ENCODE measurements at regions not wholly inside any gene's neighbourhood (a gene's known extent, or its start where the extent isn't known, plus 50 kb on each side); places are given as distances from the start of the nearest gene placed in this dataset.

GRCh38 chr6:50289366-50289765, 239.6 kb upstream of the DEFB112 start:
- TF ChIP-seq JUND (IDR thresholded peaks at IDR 0.05; ENCODE audit: low read depth), result no peak
- DNase-seq (ENCODE audit: low read depth in 1 of 2, low spot score in 1 of 2), result no peak

DNA sequence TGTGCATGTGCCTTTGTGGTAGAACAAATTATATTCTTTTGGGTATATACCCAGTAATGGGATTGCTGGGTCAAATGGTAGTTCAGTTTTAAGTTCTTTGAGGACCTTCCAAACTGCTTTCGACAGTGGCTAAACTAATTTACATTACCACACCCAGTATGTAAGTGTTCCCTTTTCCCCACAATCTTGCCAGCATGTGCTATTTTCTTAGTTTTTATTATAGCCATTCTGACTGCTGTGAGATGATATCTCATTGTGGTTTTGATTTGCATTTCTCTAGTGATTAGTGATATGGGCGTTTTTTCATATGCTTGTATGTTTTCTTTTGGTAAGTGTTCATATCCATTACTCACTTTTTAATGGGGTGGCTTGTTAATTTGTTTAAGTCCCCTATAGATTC, 251.6 kb upstream of the DEFB112 start:
- no peak for TF ChIP-seq JUND (IDR thresholded peaks at IDR 0.05; ENCODE audit: low read depth)
- DNase-seq (ENCODE audit: low read depth in 1 of 2, low spot score in 1 of 2), result no peak
- in situ Hi-C loops (cut with HindIII; ENCODE audit: low pct_unique_long_range_greater_than_20kb, low sequenced_read_pairs), result no loop called here

More at GRCh38 chr6:50289366-50289765, 239.6 kb upstream of the DEFB112 start:
- in situ Hi-C loops (cut with HindIII; ENCODE audit: low pct_unique_long_range_greater_than_20kb, low sequenced_read_pairs), result no loop called here

GRCh38 chr6:50305660-50306059, 255.9 kb upstream of the DEFB112 start:
- TF ChIP-seq JUND (IDR thresholded peaks at IDR 0.05; ENCODE audit: low read depth), result no peak
- no peak for DNase-seq (ENCODE audit: low read depth in 1 of 2, low spot score in 1 of 2)
- in situ Hi-C loops (cut with HindIII; ENCODE audit: low pct_unique_long_range_greater_than_20kb, low sequenced_read_pairs), result no loop called here

DNA sequence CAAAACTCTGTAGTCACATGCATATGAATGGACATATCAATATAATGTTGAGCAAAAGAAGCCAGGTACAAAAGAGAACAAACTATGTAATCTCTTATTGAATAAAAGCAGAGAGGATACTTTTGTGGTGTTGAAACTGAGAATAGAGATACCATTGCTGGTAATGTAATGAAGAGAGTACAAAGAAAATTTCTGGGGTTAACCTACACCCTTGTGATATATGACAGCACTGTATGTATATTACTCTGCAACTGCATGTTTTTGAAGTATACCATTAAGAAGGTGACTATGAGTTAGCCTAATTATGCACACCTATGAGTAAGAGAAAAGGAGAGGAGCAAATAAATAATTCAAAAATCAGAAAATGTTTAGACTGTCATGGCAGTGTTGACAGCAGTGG, 268.8 kb upstream of the DEFB112 start:
- no peak for TF ChIP-seq JUND (IDR thresholded peaks at IDR 0.05; ENCODE audit: low read depth)
- no peak for DNase-seq (ENCODE audit: low read depth in 1 of 2, low spot score in 1 of 2)
- in situ Hi-C loops (cut with HindIII; ENCODE audit: low pct_unique_long_range_greater_than_20kb, low sequenced_read_pairs), result no loop called here

- in situ Hi-C loops (cut with HindIII; ENCODE audit: low pct_unique_long_range_greater_than_20kb, low sequenced_read_pairs), result no loop called here
- DNase-seq (ENCODE audit: low read depth in 1 of 2, low spot score in 1 of 2), result no peak
- TF ChIP-seq JUND (IDR thresholded peaks at IDR 0.05; ENCODE audit: low read depth), result no peak
These were observed 280.6 kb upstream of the DEFB112 start for GRCh38 chr6:50330347-50330746.

DNA sequence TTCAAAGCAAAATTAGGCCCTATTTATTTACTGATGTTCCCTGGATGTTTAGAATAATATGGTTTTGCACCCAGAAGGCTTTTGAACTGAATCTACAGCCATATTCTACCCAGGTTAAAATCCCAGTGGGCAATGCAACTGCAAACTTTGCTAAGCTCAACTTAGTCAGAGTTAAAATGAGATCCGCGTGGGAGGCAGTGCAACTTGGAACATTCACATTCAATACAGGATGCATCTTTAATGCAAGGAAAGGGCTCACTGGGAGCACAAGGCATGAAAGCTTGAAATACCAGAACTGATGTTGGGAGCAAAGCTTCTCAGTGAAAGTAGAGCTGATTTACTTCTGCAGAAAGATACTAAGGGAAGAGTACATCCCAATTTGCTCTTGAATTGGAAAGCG, 281.2 kb upstream of the DEFB112 start:
- DNase-seq (ENCODE audit: low read depth in 1 of 2, low spot score in 1 of 2), result no peak
- no peak for TF ChIP-seq JUND (IDR thresholded peaks at IDR 0.05; ENCODE audit: low read depth)
- in situ Hi-C loops (cut with HindIII; ENCODE audit: low pct_unique_long_range_greater_than_20kb, low sequenced_read_pairs), result no loop called here

DNA sequence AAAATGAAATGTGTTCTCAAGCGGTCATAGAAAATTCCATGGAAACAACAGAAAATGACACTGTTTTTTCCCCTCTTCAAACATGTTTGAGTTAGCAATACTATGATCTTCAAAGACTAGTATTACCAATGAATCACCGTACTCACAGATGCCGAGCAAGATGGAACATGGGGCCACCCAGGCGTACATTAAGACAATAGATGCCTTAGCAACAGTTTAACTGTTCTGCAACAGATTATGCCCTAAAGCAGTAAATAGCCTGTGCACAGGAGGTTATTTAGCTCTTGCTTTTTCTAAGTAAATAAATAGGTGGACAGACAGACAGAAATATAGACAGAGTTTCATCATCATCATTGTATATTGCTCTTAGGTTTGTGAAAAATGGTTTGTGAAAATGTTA, 284.0 kb upstream of the DEFB112 start:
- DNase-seq (ENCODE audit: low read depth in 1 of 2, low spot score in 1 of 2), result no peak
- no peak for TF ChIP-seq JUND (IDR thresholded peaks at IDR 0.05; ENCODE audit: low read depth)
- in situ Hi-C loops (cut with HindIII; ENCODE audit: low pct_unique_long_range_greater_than_20kb, low sequenced_read_pairs), result no loop called here

DNA sequence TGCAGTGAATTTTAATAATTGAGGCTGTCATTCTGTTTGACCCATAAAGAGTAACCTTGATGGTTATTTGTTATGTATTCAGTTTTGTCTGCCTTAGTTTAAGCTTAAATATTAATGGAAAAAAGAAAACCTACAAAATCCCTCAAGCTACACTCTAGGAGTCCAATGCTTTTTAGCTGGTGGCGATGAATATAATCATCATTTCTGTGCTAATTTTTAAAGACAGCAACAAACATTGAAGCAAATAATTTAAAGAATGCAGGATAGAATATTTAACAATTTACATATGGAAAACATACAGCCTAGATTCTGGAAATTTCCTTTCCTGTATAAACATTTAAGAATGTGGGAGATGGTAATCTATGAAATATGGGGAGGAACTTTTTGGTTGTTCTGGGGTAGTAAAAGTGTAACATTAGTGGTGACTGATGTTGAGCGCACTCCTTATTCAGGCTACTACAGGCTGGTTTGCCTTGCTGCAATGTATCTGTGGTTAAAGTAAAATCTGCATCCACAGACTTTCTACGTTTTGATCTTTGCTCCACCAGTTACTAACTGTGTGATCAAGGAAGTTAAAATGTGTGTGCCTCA, 287.9 kb upstream of the DEFB112 start:
- TF ChIP-seq JUND (IDR thresholded peaks at IDR 0.05; ENCODE audit: low read depth), result no peak
- in situ Hi-C loops (cut with HindIII; ENCODE audit: low pct_unique_long_range_greater_than_20kb, low sequenced_read_pairs), result no loop called here
- DNase-seq (ENCODE audit: low read depth in 1 of 2, low spot score in 1 of 2), result no peak

DNA sequence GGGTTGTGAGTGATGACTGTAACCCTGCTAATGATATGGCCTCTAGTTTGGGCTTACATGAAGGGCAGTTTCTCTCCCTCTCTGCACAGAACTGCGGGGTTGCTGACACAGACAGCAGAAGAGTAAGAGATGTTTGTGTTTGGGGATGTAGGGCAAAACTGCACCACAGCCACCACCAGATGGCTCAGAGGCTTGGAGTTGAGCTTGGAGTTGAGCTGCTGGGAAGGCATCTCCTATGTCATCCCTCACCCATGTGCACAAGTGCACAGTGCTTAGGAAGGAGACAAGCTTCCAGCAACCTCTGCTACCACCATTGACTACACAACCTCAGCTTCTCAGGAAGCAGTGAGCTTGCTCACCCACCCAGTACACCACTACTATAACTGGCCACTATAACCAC, 303.9 kb upstream of the DEFB112 start:
- TF ChIP-seq JUND (IDR thresholded peaks at IDR 0.05; ENCODE audit: low read depth), result no peak
- DNase-seq (ENCODE audit: low read depth in 1 of 2, low spot score in 1 of 2), result peak in 1 of 2 experiments; percentile 30
- in situ Hi-C loops (cut with HindIII; ENCODE audit: low pct_unique_long_range_greater_than_20kb, low sequenced_read_pairs), result no loop called here

DNA sequence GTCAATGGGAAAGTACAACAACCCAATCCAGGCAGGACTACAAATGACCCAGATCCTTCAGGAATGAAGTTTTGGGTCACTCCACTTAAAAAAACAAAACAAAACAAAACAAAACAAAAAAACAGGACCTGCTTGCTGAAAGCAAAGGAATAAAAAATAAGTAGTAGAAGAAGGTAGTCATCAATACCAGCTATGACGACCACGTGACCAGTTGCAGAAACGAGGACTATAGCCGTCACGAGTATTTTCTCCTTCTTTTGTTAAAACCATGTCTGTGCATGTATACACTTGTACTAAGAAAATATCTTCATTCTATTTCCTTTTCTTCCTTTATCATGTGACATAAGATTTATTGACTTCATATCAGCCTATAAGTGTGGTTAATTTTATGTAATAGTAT, 308.4 kb upstream of the DEFB112 start:
- in situ Hi-C loops (cut with HindIII; ENCODE audit: low pct_unique_long_range_greater_than_20kb, low sequenced_read_pairs), result no loop called here
- no peak for TF ChIP-seq JUND (IDR thresholded peaks at IDR 0.05; ENCODE audit: low read depth)
- DNase-seq (ENCODE audit: low read depth in 1 of 2, low spot score in 1 of 2), result no peak

- DNase-seq (ENCODE audit: low read depth in 1 of 2, low spot score in 1 of 2), result no peak
- in situ Hi-C loops (cut with HindIII; ENCODE audit: low pct_unique_long_range_greater_than_20kb, low sequenced_read_pairs), result no loop called here
- no peak for TF ChIP-seq JUND (IDR thresholded peaks at IDR 0.05; ENCODE audit: low read depth)
These were observed 312.1 kb upstream of the DEFB112 start for GRCh38 chr6:50361641-50362331.

DNA sequence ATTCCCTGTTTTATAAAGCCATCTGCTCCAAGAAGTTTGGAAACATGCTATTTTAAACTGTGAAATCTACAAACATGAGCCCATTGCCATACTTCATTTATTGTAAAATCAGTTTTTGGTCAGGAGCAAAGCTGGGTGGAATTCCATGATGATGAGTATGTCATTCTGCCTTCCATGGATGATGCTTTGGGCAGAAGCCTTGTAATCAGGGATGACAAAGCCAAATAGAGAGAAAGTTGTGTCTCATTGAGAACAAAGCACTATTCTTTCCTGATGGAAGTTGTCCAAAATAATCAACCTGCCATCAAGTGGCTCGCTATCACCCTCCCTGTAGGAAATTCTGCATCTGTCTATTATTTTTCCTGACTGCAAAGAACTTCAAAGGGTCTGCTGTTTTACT, 313.0 kb upstream of the DEFB112 start:
- no peak for DNase-seq (ENCODE audit: low read depth in 1 of 2, low spot score in 1 of 2)
- in situ Hi-C loops (cut with HindIII; ENCODE audit: low pct_unique_long_range_greater_than_20kb, low sequenced_read_pairs), result no loop called here
- no peak for TF ChIP-seq JUND (IDR thresholded peaks at IDR 0.05; ENCODE audit: low read depth)

- TF ChIP-seq JUND (IDR thresholded peaks at IDR 0.05; ENCODE audit: low read depth), result no peak
- in situ Hi-C loops (cut with HindIII; ENCODE audit: low pct_unique_long_range_greater_than_20kb, low sequenced_read_pairs), result no loop called here
- DNase-seq (ENCODE audit: low read depth in 1 of 2, low spot score in 1 of 2), result no peak
These were observed 320.3 kb upstream of the DEFB112 start for GRCh38 chr6:50369996-50370395.

All from T47D (cell line).